ENCODE measurements at regions not wholly inside any gene's neighbourhood (a gene's known extent, or its start where the extent isn't known, plus 50 kb on each side); places are given as distances from the start of the nearest gene placed in this dataset.

GRCh38 chr6:17013701-17014100 is 88.1 kb upstream of the STMND1 start (continued):
- no peak for TF ChIP-seq CREB1 (IDR thresholded peaks at IDR 0.05; ENCODE audit: low read depth)
- TF ChIP-seq, protein P1, sequence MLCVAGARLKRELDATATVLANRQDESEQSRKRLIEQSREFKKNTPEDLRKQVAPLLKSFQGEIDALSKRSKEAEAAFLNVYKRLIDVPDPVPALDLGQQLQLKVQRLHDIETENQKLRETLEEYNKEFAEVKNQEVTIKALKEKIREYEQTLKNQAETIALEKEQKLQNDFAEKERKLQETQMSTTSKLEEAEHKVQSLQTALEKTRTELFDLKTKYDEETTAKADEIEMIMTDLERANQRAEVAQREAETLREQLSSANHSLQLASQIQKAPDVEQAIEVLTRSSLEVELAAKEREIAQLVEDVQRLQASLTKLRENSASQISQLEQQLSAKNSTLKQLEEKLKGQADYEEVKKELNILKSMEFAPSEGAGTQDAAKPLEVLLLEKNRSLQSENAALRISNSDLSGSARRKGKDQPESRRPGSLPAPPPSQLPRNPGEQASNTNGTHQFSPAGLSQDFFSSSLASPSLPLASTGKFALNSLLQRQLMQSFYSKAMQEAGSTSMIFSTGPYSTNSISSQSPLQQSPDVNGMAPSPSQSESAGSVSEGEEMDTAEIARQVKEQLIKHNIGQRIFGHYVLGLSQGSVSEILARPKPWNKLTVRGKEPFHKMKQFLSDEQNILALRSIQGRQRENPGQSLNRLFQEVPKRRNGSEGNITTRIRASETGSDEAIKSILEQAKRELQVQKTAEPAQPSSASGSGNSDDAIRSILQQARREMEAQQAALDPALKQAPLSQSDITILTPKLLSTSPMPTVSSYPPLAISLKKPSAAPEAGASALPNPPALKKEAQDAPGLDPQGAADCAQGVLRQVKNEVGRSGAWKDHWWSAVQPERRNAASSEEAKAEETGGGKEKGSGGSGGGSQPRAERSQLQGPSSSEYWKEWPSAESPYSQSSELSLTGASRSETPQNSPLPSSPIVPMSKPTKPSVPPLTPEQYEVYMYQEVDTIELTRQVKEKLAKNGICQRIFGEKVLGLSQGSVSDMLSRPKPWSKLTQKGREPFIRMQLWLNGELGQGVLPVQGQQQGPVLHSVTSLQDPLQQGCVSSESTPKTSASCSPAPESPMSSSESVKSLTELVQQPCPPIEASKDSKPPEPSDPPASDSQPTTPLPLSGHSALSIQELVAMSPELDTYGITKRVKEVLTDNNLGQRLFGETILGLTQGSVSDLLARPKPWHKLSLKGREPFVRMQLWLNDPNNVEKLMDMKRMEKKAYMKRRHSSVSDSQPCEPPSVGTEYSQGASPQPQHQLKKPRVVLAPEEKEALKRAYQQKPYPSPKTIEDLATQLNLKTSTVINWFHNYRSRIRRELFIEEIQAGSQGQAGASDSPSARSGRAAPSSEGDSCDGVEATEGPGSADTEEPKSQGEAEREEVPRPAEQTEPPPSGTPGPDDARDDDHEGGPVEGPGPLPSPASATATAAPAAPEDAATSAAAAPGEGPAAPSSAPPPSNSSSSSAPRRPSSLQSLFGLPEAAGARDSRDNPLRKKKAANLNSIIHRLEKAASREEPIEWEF (IDR thresholded peaks at IDR 0.05; ENCODE audit: insufficient replicate concordance, low read depth, low read length) = no peak

- no TSS peak for BruUV-seq (replicated peaks)
- TF ChIP-seq RCOR1 (conservative IDR thresholded peaks at IDR 0.05; ENCODE audit: low read depth, low read length) = no peak
- no peak for TF ChIP-seq SPI1 (IDR thresholded peaks at IDR 0.05; ENCODE audit: borderline replicate concordance, insufficient read depth, low read depth, low read length)
- no peak for TF ChIP-seq ZZZ3 (IDR thresholded peaks at IDR 0.05; ENCODE audit: control insufficient read depth, insufficient read length, low read depth)
- no peak for TF ChIP-seq SMAD1 (IDR thresholded peaks at IDR 0.05; ENCODE audit: low read depth, partially characterized antibody)
- TF ChIP-seq TBL1XR1 (IDR thresholded peaks at IDR 0.05; ENCODE audit: low read depth, low read length) = no peak
- TF ChIP-seq ZNF207 (IDR thresholded peaks at IDR 0.05; ENCODE audit: borderline replicate concordance) = no peak
- TF ChIP-seq EED (IDR thresholded peaks at IDR 0.05; ENCODE audit: low read depth) = no peak
- FAIRE-seq (no peak), ATAC-seq (no peak), DNase-seq (ENCODE audit: low read depth, low spot score) (no peak)
- no peak overlapping the region for H3K4me2 ChIP-seq (ENCODE audit: control insufficient read depth, insufficient read depth)
- CTCF ChIA-PET = no interaction called here
- peaks cover 0 to 2% of the 10 kb centered on the region in 2 experiments; a peak in 1 of 4 replicates for H3K27me3 ChIP-seq (replicated peaks in 1 of 2; ENCODE audit: control insufficient read depth in 2 of 2, insufficient read depth in 2 of 2, low read length in 1 of 2)
- no peak overlapping the region for H3K4me3 ChIP-seq
- 35% methylated on average over 12 of the region's 12 CpGs for whole genome bisulfite sequencing (ENCODE audit: insufficient coverage, insufficient replicate concordance, low lambda C conversion rate, missing lambda C conversion rate)
- H2AFZ ChIP-seq (ENCODE audit: control insufficient read depth, low read depth, low read length) = no peak overlapping the region
- RAD21 ChIA-PET (ENCODE audit: unreplicated experiment) = no interaction called here
- no peaks in the 10 kb centered on the region for H4K20me1 ChIP-seq (ENCODE audit: control insufficient read depth, insufficient read depth)
- H3K79me2 ChIP-seq (ENCODE audit: control insufficient read depth, insufficient read depth, low read length) = no peaks in the 10 kb centered on the region
- SMC1A ChIA-PET (ENCODE audit: uncharacterized antibody, unreplicated experiment) = no interaction called here
- POLR2A ChIA-PET = no interaction called here
- intact Hi-C loops (cut with micrococcal nuclease; ENCODE audit: unreplicated experiment) = no loop called here
- no peaks in the 10 kb centered on the region for H3K36me3 ChIP-seq (ENCODE audit: control insufficient read depth in 2 of 2, insufficient read depth in 2 of 2, low read length in 1 of 2)
- no peak overlapping the region for H3K27ac ChIP-seq (ENCODE audit: control insufficient read depth, insufficient read depth)
- in situ Hi-C loops (cut with MboI) = no loop called here
- H3K4me1 ChIP-seq (ENCODE audit: control insufficient read depth, insufficient read depth, low read length) = no peaks in the 10 kb centered on the region
- no peaks in the 10 kb centered on the region; the same call in 2 of the 3 replicates for H3K9me3 ChIP-seq (replicated peaks; ENCODE audit: control insufficient read depth, insufficient read depth, low read length)
- H3K9ac ChIP-seq (ENCODE audit: control insufficient read depth, insufficient read depth, low read length) = no peak overlapping the region
These were observed 89.2 kb upstream of the STMND1 start for GRCh38 chr6:17012421-17013225.
